Esophagus muscularis mucosa (tissue), 4 donors: ENCODE measurements at regions not wholly inside any gene's neighbourhood (a gene's known extent, or its start where the extent isn't known, plus 50 kb on each side); places are given as distances from the start of the nearest gene placed in this dataset.

Experiments
- DNase-seq: peaks from one replicate; pipeline ENCODE4 v3.0.0-alpha.2; 2017; ENCODE audit errors: extremely low spot score
- H3K27ac ChIP-seq, 4 donors: fragments of 200-600 bp; sonication (generic); replicated peaks in 1 of 4; 1 replicate in 3 of 4; 2 replicates in 1 of 4; pipeline ENCODE4 v1.5.1; 2016 to 2019; ENCODE audit warnings: mild to moderate bottlenecking in 1 of 4
- H3K27me3 ChIP-seq, 4 donors: fragments of 200-600 bp; sonication (generic); one replicate each; pipeline versions ENCODE4 v1.5.1 to v1.6.0; 2016 to 2019
- H3K36me3 ChIP-seq, 4 donors: fragments of 200-600 bp; sonication (generic); one replicate each; pipeline ENCODE4 v1.5.1; 2016 to 2019
- H3K4me1 ChIP-seq, 4 donors: fragments of 200-600 bp; sonication (generic); one replicate each; pipeline ENCODE4 v1.5.1; 2016 to 2019
- H3K4me3 ChIP-seq, 4 donors: fragments of 200-600 bp; sonication (generic); 1 replicate in 2 of 4; 2 replicates in 2 of 4; pipeline ENCODE4 v1.5.1; 2016 to 2019; ENCODE audit warnings: mild to moderate bottlenecking in 4 of 4, moderate library complexity in 1 of 4
- H3K9me3 ChIP-seq, 4 donors: fragments of 200-600 bp; sonication (generic); 1 replicate in 3 of 4; 2 replicates in 1 of 4; pipeline ENCODE4 v1.5.1; 2016 to 2019
- EP300 ChIP-seq: sonication (generic); formaldehyde crosslinking; IDR thresholded peaks from one replicate; pipeline ENCODE4 v1.6.1; 2017; ENCODE audit warnings: antibody characterized with exemption
- POLR2A ChIP-seq: fragments of 450-650 bp; IDR thresholded peaks from one replicate; pipeline ENCODE4 v1.6.1; 2017; ENCODE audit warnings: antibody characterized with exemption, moderate library complexity, mild to moderate bottlenecking, low read depth
- POLR2AphosphoS5 ChIP-seq, 2 donors: sonication (generic); formaldehyde crosslinking; IDR thresholded peaks; one replicate each; pipeline ENCODE4 v1.6.1; 2017; ENCODE audit warnings: antibody characterized with exemption in 2 of 2
- WGBS: methylation state at CpG from one replicate; pipeline ENCODE4 v1.1.5; 2018; 5-methylcytosine and 5-hydroxymethylcytosine counted together
- intact Hi-C: fragments of 100-400 bp; cut with DNase I; formaldehyde crosslinking; loops from one replicate; pipeline ENCODE4 v1.15.1; 2023
- small RNA-seq, 3 donors: library from RNA; depleted of rRNA; stranded (forward); fragments of <200 nt; gene quantifications; one replicate each; pipeline ENCODE3, GENCODE V24; 2016
- TF ChIP-seq, protein P1 (sequence below), 3 experiments: fragments of 200-600 bp in 2 of 3; fragments of 450-650 bp in 1 of 3; sonication (generic) in 2 of 3; IDR thresholded peaks; one replicate each; pipeline ENCODE4 v1.5.1; 2017 to 2019; ENCODE audit warnings: antibody characterized with exemption in 3 of 3, mild to moderate bottlenecking in 2 of 3, moderate library complexity in 1 of 3

DNA sequence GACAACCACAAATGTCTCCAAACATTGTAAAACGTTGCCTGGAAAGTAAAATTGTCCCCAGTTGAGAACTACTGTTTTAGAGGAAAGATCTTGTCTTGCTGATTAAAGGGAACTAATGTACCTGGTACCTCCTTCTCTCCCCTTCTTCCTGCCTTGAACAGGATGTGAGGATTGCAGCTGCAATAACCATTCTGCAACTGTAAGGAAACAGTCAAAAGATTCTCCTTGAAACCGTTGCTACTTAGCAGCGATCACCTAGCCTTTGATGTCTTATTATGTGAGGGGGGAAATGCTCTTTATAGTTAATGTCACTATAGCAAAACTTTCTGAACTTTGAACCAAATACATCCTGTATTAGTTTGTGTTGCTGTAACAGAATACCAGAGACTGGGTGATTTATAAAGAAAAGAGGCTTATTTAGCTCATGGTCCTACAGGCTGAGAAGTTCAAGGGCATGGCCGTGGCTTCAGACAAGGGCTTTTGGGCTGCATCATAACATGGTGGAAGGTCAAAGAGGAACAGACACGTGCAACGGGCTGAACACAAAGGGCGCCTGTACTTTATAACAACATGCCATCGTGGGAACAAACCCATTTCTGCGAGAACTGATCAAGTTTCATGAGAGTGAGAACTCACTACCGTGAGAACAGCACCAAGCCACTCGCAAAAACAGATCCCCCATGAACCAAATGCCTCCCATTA, 54.2 kb upstream of the PARD3 start:
- intact Hi-C loops = no loop called here
- Histone ChIP-seq H3K27ac (no peak overlapping the region), H3K9me3 (no peaks in the 10 kb centered on the region), H3K36me3 (no peaks in the 10 kb centered on the region), H3K27me3 (no peaks in the 10 kb centered on the region), H3K4me3 (no peak overlapping the region), H3K4me1 (peaks cover 1 to 15% (median 14%) of the 10 kb centered on the region in 4 donors)
- no peak for DNase-seq
- TF ChIP-seq, protein P1, sequence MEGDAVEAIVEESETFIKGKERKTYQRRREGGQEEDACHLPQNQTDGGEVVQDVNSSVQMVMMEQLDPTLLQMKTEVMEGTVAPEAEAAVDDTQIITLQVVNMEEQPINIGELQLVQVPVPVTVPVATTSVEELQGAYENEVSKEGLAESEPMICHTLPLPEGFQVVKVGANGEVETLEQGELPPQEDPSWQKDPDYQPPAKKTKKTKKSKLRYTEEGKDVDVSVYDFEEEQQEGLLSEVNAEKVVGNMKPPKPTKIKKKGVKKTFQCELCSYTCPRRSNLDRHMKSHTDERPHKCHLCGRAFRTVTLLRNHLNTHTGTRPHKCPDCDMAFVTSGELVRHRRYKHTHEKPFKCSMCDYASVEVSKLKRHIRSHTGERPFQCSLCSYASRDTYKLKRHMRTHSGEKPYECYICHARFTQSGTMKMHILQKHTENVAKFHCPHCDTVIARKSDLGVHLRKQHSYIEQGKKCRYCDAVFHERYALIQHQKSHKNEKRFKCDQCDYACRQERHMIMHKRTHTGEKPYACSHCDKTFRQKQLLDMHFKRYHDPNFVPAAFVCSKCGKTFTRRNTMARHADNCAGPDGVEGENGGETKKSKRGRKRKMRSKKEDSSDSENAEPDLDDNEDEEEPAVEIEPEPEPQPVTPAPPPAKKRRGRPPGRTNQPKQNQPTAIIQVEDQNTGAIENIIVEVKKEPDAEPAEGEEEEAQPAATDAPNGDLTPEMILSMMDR (IDR thresholded peaks at IDR 0.05) = no peak
- TF ChIP-seq POLR2A (no peak), EP300 (no peak), POLR2AphosphoS5 (IDR thresholded peaks at IDR 0.05) (no peak)
- 78% methylated on average over 11 of the region's 11 CpGs for WGBS

DNA sequence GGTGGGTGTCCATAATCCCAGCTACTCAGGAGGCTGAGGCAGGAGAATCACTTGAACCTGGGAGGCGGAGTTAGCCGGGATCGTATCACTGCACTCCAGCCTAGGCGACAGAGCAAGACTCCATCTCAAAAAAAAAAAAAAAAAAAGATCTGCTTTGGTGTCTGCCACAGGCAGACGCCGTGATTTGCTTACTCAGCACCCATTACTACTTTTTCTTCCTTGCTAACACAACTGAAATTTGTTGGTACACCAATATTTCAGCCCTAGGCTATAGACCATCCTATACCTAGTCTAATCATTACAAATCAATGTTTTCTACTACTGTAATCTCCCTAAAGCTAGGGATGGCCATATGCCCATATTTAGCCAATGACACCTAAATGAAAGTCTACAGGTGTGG, 53.5 kb upstream of the PARD3 start:
- Histone ChIP-seq H3K27ac (no peak overlapping the region), H3K4me1 (peaks cover 4 to 21% (median 21%) of the 10 kb centered on the region in 4 donors), H3K9me3 (no peaks in the 10 kb centered on the region), H3K4me3 (no peak overlapping the region), H3K36me3 (no peaks in the 10 kb centered on the region), H3K27me3 (no peaks in the 10 kb centered on the region)
- no peak for DNase-seq
- TF ChIP-seq POLR2AphosphoS5 (IDR thresholded peaks at IDR 0.05) (no peak), POLR2A (no peak), EP300 (no peak)
- TF ChIP-seq, protein P1 (IDR thresholded peaks at IDR 0.05) = no peak
- 93% methylated on average over 6 of the region's 6 CpGs for WGBS
- intact Hi-C loops = no loop called here

DNA sequence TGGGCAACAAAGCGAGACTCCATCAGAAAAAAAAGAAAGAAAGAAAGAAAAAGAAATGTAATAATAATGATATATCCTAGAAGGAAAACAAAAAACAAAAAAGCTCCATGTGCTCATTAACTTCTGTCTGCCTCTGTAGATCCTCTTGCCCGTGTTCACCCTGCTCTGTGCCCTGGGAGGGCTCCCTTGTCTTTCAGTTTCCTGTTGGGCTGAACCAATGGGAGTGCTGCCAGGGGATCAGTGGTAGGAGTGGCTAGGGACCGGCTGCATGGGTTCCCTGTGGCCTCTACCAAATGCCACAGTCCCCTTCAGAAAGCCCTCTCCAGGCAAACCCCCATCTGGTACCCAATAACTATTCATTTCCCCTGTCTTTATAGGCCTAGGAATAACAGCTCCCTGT, 51.8 kb upstream of the PARD3 start:
- Histone ChIP-seq H3K27ac (no peak overlapping the region), H3K4me3 (no peak overlapping the region), H3K9me3 (no peaks in the 10 kb centered on the region), H3K36me3 (no peaks in the 10 kb centered on the region), H3K4me1 (peaks cover 4 to 30% (median 28%) of the 10 kb centered on the region in 4 donors), H3K27me3 (no peaks in the 10 kb centered on the region)
- intact Hi-C loops = no loop called here
- 69% methylated on average over 3 of the region's 3 CpGs for WGBS
- TF ChIP-seq POLR2A = no peak
- TF ChIP-seq, protein P1 (IDR thresholded peaks at IDR 0.05) = no peak
- no peak for TF ChIP-seq POLR2AphosphoS5 (IDR thresholded peaks at IDR 0.05)
- no peak for TF ChIP-seq EP300
- no peak for DNase-seq

Small RNA genes lying in the stretch of these regions (small RNA-seq; reads per million reads assigned to genes)
- 0 reads per million in 3 donors for gene RNU6-193P
- gene RNU6-847P = 0 reads per million in 3 donors
- 0 reads per million in 3 donors for gene SS18L2P1
